Central memory CD8-positive, alpha-beta T cell (primary cell): ENCODE measurements at regions not wholly inside any gene's neighbourhood (a gene's known extent, or its start where the extent isn't known, plus 50 kb on each side); places are given as distances from the start of the nearest gene placed in this dataset.
"Not testable (repeated sequence)": the region's sequence is repeated elsewhere in the genome, so short reads cannot be mapped to it uniquely, and the experiment has no call there.

ENCODE experiments used
- ATAC-seq: fragments of 150-1000 bp; cut with Tn5 transposase; replicated peaks from 2 replicates; pipeline ENCODE4 v1.10.0; 2022; ENCODE audit warnings: mild to moderate bottlenecking, moderate FRiP score, moderate number of reproducible peaks; ENCODE audit not compliant: poor library complexity, severe bottlenecking; ENCODE audit errors: extremely low read depth
- DNase-seq, 2 donors: peaks; one replicate each; pipeline ENCODE4 v3.0.0; 2021; ENCODE audit warnings: low spot score in 2 of 2
- H3K27ac Mint-ChIP-seq: one replicate; pipeline ENCODE4 v1.8.0; 2022; ENCODE audit warnings: low read depth, mild to moderate bottlenecking, moderate library complexity, mixed read lengths
- H3K27me3 Mint-ChIP-seq: one replicate; pipeline ENCODE4 v1.8.0; 2022; ENCODE audit warnings: mixed read lengths
- H3K36me3 Mint-ChIP-seq: one replicate; pipeline ENCODE4 v1.8.0; 2022; ENCODE audit warnings: mild to moderate bottlenecking, moderate library complexity, mixed read lengths; ENCODE audit not compliant: insufficient read depth
- H3K4me1 Mint-ChIP-seq: one replicate; pipeline ENCODE4 v1.8.0; 2022; ENCODE audit warnings: mixed read lengths
- H3K4me3 Mint-ChIP-seq: one replicate; pipeline ENCODE4 v1.8.0; 2022; ENCODE audit warnings: mild to moderate bottlenecking, moderate library complexity, mixed read lengths
- H3K9me3 Mint-ChIP-seq: one replicate; pipeline ENCODE4 v1.8.0; 2022; ENCODE audit warnings: mixed read lengths

DNA sequence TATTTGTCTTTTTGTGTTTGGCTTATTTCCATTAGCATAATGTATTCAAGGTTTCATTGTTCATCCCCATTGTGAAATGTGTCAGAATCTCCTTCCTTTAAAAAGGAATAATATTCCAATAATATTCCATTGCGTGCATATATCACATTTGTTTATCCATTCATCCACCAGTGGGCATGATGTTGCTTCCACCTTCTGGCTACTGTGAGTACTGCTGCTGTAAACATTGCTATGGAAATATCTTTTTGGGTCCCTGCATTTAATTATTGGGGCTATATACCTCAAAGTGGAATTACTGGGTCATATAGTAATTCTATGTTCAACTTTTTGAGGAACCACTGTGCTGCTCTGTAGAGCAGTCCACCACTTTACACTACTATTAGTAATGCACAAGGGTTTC, 123.1 kb downstream of the POTEG start:
- not testable (repeated sequence) for ATAC-seq, H3K27me3 Mint-ChIP-seq, H3K4me3 Mint-ChIP-seq, H3K36me3 Mint-ChIP-seq, H3K4me1 Mint-ChIP-seq, DNase-seq, H3K9me3 Mint-ChIP-seq, H3K27ac Mint-ChIP-seq

DNA sequence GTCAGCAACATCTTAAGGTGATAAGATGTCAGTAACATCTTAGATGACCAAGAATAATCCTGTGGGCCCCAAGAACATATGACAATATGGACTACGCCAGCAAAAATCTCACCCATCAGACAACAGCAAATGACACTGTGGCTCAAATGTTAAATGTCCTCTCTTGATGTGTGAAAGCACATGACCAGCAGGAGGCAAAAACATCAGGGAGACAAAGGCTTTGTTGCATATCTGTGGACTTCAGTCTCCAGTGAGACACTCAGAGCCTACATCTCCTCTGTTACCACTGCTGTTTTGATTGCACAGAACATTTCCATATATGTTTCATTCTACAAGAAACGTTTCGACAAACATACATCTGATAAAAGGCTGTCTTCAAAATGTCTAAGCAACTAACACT, 103.5 kb downstream of the POTEG start:
- H3K36me3 Mint-ChIP-seq, H3K9me3 Mint-ChIP-seq, H3K4me3 Mint-ChIP-seq, H3K27me3 Mint-ChIP-seq, ATAC-seq, H3K4me1 Mint-ChIP-seq, DNase-seq, H3K27ac Mint-ChIP-seq: not testable (repeated sequence)

DNA sequence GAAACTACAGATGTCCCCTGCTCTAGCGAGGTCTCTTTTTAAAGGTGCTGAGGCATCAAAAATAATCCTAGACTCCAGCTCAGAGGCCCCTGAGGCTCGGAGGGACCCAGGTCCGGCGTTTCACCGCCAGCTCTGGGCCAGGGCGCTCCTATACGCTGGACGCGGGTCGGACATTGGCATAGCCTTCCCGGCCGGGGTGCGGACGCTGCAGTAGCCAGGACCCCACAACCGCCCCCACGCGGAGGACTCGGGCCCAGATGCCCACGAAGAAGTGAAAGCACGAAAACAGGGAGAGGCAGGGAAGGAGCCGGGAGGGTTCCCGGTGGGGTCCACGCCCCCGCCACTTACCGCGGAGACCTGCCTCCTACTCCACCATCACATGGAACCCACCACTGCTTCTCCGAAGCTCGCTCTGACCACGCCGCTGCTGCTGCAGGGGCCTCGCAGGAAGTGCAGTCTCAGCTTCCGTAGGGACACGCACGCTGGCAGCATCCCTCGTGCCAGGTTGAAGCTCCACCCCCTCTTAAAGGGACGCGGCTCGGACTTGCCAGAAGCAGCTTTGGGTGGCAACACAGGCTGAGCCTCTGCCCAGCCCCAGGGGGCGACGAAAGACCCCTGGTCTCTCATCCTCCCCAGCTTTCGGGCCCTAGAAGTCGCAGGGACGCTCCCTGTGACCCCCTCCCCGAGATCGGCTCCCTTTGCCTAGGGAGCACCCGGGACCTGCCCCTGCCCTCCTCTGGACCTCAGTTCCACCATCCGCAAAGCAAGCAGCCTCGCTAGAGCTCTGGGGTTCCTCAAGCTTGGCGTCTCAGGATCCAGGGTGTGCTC, 96.7 kb downstream of the POTEG start:
- not testable (repeated sequence) for H3K4me1 Mint-ChIP-seq, DNase-seq, H3K27ac Mint-ChIP-seq, H3K27me3 Mint-ChIP-seq, H3K36me3 Mint-ChIP-seq, H3K4me3 Mint-ChIP-seq, H3K9me3 Mint-ChIP-seq
- peak; percentile 36 for ATAC-seq

DNA sequence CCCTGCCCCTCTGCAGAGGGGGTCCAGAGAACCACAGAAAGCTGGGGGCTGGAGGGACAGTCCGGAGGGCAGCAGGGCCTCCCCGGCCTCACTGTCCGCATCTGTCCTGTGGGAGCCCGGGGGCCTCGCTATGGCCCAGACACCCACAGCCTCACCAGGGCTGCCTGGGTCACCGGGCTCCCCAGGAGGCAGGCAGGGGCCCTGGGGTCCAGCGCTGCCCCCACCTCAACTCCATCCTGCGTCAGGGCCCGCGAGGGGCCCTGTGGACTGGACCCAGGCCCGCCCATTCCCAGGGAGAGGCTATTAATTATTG, 96.1 kb downstream of the POTEG start:
- H3K27ac Mint-ChIP-seq, H3K9me3 Mint-ChIP-seq, H3K4me3 Mint-ChIP-seq, H3K36me3 Mint-ChIP-seq, H3K27me3 Mint-ChIP-seq, DNase-seq, H3K4me1 Mint-ChIP-seq: not testable (repeated sequence)
- peak; percentile 11 for ATAC-seq

DNA sequence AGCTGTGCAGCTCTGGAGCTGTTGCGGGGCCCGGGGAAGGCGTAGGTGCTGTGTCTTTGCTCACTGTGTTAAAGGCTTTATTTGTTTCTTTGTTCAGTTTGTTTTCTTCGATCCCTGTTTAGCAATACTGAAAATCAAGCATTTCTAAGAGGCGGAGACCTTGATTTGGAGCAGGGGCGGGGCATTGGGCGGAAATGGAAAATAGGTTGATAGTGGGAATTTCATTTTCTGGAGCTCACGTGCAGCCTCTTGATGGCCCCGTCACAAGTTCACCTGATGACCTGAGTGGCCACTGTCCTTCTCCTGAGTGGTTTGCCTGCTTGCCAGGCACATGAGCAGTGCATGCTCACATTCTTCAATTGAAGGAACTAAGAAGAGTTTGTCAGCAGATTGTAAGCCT, 93.2 kb downstream of the POTEG start:
- not testable (repeated sequence) for H3K9me3 Mint-ChIP-seq, H3K27ac Mint-ChIP-seq, H3K4me1 Mint-ChIP-seq, ATAC-seq, H3K4me3 Mint-ChIP-seq, H3K27me3 Mint-ChIP-seq, DNase-seq, H3K36me3 Mint-ChIP-seq

DNA sequence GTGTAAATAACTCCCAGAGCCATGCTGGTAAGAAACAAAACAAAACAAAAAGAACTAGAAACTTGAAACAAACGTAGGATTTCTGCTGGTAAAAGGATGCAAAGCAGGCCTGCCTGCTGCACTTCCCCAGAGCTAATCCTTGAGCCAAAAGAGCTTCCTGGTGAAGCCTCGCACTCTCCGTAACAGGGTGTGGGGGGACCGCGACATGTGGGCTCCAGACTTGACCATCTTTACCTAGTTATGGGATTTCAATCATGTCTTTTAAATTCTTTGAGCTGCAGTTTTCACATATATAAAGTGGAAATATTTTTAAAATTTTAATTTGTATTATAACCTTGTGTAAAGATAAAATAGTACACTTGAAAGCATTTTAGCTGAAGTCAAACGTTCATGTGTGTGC, 92.5 kb downstream of the POTEG start:
- H3K9me3 Mint-ChIP-seq, H3K27me3 Mint-ChIP-seq, H3K4me3 Mint-ChIP-seq, H3K27ac Mint-ChIP-seq, H3K36me3 Mint-ChIP-seq, DNase-seq, H3K4me1 Mint-ChIP-seq, ATAC-seq: not testable (repeated sequence)

DNA sequence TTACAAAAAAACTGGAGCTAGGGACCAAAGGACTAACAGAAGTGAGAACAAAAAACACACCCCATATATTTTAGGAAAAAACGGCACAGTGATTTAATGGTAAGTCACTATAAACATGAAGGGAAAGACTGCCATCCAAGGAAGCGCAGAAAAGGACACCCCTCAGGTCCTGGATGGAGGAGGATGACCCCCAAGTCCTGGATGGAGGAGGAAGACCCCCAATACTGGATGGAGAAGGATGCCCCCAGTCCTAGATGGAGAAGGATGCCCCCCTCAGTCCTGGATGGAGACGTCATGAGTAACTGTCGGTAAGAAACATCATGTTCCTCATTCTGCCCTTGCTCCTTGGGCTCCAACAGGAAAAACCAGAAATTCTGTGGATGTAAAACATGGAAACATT, 89.9 kb downstream of the POTEG start:
- not testable (repeated sequence) for H3K36me3 Mint-ChIP-seq, DNase-seq, ATAC-seq, H3K4me3 Mint-ChIP-seq, H3K27me3 Mint-ChIP-seq, H3K4me1 Mint-ChIP-seq, H3K9me3 Mint-ChIP-seq, H3K27ac Mint-ChIP-seq

DNA sequence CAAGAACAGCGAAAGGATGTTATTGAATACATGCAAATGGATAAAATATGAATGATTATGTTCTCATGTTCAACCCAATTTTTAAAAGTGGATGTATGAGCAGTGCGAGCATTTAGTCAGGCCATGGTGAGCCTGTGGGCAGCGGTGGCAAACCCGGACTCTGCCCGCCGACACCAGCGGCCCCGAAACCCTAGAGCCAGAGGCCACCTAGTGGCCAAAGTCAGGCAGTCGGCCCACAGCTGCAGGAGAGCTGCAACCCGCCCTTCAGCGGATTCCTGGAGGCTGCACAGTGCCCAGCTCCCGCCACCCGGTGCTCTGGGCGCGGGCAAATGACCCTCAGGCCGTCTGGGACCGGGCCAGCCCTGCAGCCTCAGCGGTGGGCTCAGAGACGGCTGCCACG, 89.5 kb downstream of the POTEG start:
- ATAC-seq, H3K9me3 Mint-ChIP-seq, H3K4me3 Mint-ChIP-seq, H3K27ac Mint-ChIP-seq, H3K4me1 Mint-ChIP-seq, H3K36me3 Mint-ChIP-seq, H3K27me3 Mint-ChIP-seq, DNase-seq: not testable (repeated sequence)

DNA sequence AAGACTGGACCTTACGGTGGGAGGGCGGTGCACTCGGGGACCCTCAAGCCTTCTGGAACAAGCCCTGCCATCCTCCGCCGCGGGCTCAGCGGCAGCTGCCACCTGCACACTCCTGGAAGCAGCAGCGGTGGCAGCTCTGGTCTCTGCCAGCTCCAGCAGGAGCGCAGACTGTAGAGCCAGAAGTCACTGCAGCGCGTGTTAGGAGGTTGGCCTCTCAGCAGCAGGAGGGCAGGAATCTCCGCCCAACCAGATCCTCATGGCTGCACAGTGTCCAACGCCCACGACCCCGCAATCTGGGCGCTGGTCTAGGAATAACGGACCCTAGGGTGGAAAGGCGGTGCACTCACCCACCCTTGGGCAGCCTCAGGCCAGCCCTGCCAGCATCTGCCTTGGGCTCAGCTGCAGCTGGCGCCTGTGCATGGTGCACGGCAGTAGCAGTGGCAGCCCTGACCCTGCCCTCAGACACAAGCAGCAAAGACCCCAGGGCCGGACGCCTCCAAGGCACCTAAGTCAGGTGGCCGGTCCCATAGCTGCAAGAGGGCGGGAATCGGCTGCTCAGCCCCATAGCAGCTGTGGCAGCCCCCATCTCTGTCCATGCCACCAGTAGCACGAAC, 88.7 kb downstream of the POTEG start:
- H3K9me3 Mint-ChIP-seq, ATAC-seq, H3K36me3 Mint-ChIP-seq, H3K4me1 Mint-ChIP-seq, H3K27ac Mint-ChIP-seq, H3K4me3 Mint-ChIP-seq, H3K27me3 Mint-ChIP-seq, DNase-seq: not testable (repeated sequence)

DNA sequence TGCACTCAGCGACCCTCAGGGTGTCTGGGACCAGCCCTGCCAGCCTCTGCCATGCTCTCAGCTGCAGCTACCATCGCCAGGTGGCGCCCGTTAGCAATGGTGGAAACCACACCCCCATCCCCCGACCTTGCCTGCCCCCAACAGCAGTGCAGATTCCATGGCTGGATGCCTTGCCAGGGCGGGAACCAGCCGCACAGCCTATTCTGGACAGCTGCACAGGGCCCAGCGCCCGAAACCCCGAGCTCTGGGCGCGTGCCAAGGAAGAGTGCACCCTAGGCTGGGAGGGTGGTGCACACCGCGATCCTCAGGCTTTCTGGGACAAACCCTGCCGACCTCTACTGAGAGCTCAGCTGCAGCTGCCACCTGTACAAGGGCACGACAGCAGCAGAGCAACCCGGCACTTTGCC, 88.1 kb downstream of the POTEG start:
- not testable (repeated sequence) for H3K4me3 Mint-ChIP-seq, DNase-seq, H3K27me3 Mint-ChIP-seq, H3K36me3 Mint-ChIP-seq, H3K9me3 Mint-ChIP-seq, H3K4me1 Mint-ChIP-seq, H3K27ac Mint-ChIP-seq
- ATAC-seq, result peak; percentile 37

DNA sequence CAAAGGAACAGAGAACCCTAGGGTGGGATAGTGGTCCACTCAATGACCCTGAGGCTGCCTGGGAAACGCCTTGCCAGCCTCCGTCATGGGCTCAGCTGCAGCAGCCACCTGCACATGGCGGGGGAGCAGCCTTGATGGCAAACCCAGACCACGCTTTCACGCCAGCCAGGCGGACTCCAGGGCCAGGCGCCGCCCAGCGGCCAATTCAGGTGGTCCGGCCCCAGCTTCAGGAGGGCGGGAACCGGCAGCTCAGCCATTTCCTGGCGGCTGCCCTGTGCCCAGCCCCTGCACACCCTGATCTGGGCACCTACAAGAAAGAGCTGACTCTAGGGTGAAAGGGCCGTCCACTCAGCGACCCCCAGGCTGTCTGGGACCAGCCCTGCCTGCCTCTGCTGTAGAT, 87.5 kb downstream of the POTEG start:
- not testable (repeated sequence) for H3K4me3 Mint-ChIP-seq, ATAC-seq, H3K27me3 Mint-ChIP-seq, H3K9me3 Mint-ChIP-seq, DNase-seq, H3K27ac Mint-ChIP-seq, H3K36me3 Mint-ChIP-seq, H3K4me1 Mint-ChIP-seq

DNA sequence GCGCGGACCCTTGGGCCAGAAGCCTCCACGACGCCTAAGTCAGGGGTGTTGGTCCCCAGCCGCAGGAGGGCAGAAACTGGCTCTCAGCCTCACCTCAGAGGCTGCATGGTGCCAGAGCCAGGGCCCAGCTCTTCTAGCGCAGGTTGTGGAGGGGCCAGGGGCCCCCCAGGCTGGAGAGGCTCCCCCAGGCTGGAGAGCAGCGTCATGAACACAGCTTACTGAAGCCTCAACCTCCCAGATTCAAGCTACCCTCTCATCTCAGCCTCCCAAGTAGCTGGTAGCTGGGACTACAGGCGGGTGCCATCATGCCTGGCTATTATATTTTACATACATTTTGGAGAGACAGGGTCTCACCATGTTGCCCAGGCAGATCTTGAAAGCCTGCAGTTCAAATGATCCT, 87.0 kb downstream of the POTEG start:
- ATAC-seq, H3K9me3 Mint-ChIP-seq, H3K36me3 Mint-ChIP-seq, H3K27ac Mint-ChIP-seq, DNase-seq, H3K27me3 Mint-ChIP-seq, H3K4me1 Mint-ChIP-seq, H3K4me3 Mint-ChIP-seq: not testable (repeated sequence)
